ENCODE measurements at regions not wholly inside any gene's neighbourhood (a gene's known extent, or its start where the extent isn't known, plus 50 kb on each side); places are given as distances from the start of the nearest gene placed in this dataset.

- TF ChIP-seq POLR2A (IDR thresholded peaks at IDR 0.05) (no peak), CTCF (IDR thresholded peaks at IDR 0.05) (no peak)
These were observed 133.5 kb upstream of the FOXF1 start for GRCh38 chr16:86376837-86377236.
